A549 (cell line): ENCODE measurements at regions not wholly inside any gene's neighbourhood (a gene's known extent, or its start where the extent isn't known, plus 50 kb on each side); places are given as distances from the start of the nearest gene placed in this dataset.
"Not testable (repeated sequence)": the region's sequence is repeated elsewhere in the genome, so short reads cannot be mapped to it uniquely, and the experiment has no call there.

ENCODE experiments used
- CTCF ChIP-seq: fragments of >200 bp; sonication (Bioruptor Twin); formaldehyde crosslinking; IDR thresholded peaks from 3 replicates; pipeline ENCODE4 v1.5.1; 2016
- MYC ChIP-seq: IDR thresholded peaks from 2 replicates; pipeline ENCODE4 v1.6.1; 2012; ENCODE audit warnings: mild to moderate bottlenecking, inconsistent platforms, low read length, improper control_type of control experiment, borderline replicate concordance
- PBX3 ChIP-seq: IDR thresholded peaks from 2 replicates; pipeline ENCODE4 v1.6.1; 2012

- TF ChIP-seq PBX3, CTCF, MYC: not testable (repeated sequence)
Observed at GRCh38 chr5:10883945-10884344, 122.9 kb upstream of the DAP start.
